MCF 10A (cell line): ENCODE measurements at regions not wholly inside any gene's neighbourhood (a gene's known extent, or its start where the extent isn't known, plus 50 kb on each side); places are given as distances from the start of the nearest gene placed in this dataset.

Experiments
- BruUV-seq: library from RNA; stranded (reverse); fragments of 400-500 nt; replicated peaks from 2 replicates; lab custom pipeline; 2021; lab: Mats Ljungman, UMichigan
- CTCF ChIA-PET: fragments of 300-600 bp; sonication (Branson Sonifier 250); formaldehyde crosslinking; extraction: SDS; loops from one replicate; lab custom pipeline; 2021; ENCODE audit warnings: antibody characterized with exemption, inconsistent platforms; lab: Yijun Ruan, JAX
- POLR2A ChIA-PET: fragments of 300-600, 350-650 bp; sonication (Branson Sonifier 250); formaldehyde crosslinking; extraction: SDS; loops from one replicate; lab custom pipeline; 2020; ENCODE audit warnings: antibody characterized with exemption, inconsistent platforms; lab: Yijun Ruan, JAX
- DNase-seq: peaks from one replicate; pipeline ENCODE4 v3.0.0-alpha.2; 2018; ENCODE audit not compliant: unreplicated experiment
- H3K27ac Mint-ChIP-seq: one replicate; pipeline ENCODE4 v1.8.0; 2022; ENCODE audit warnings: mild to moderate bottlenecking, low read depth, mixed read lengths; ENCODE audit not compliant: unreplicated experiment
- H3K27me3 Mint-ChIP-seq: one replicate; pipeline ENCODE4 v1.8.0; 2022; ENCODE audit warnings: mixed read lengths; ENCODE audit not compliant: insufficient read depth, unreplicated experiment
- H3K36me3 Mint-ChIP-seq: one replicate; pipeline ENCODE4 v1.8.0; 2022; ENCODE audit warnings: mild to moderate bottlenecking, moderate library complexity, mixed read lengths; ENCODE audit not compliant: insufficient read depth, unreplicated experiment
- H3K4me1 Mint-ChIP-seq: one replicate; pipeline ENCODE4 v1.8.0; 2022; ENCODE audit warnings: mixed read lengths; ENCODE audit not compliant: insufficient read depth, unreplicated experiment
- H3K4me3 Mint-ChIP-seq: one replicate; pipeline ENCODE4 v1.8.0; 2022; ENCODE audit warnings: mild to moderate bottlenecking, moderate library complexity, mixed read lengths; ENCODE audit not compliant: unreplicated experiment
- H3K9me3 Mint-ChIP-seq: one replicate; pipeline ENCODE4 v1.8.0; 2022; ENCODE audit warnings: mixed read lengths; ENCODE audit not compliant: unreplicated experiment
- intact Hi-C: fragments of 100-400 bp; cut with micrococcal nuclease; formaldehyde crosslinking; loops from 2 replicates; pipeline ENCODE4 v1.14.1; 2022
- TF ChIP-seq, protein P1 (sequence below): fragments of 200-600 bp; IDR thresholded peaks from one replicate; pipeline ENCODE4 v1.8.0; 2022; ENCODE audit warnings: antibody characterized with exemption, mild to moderate bottlenecking; ENCODE audit not compliant: unreplicated experiment

DNA sequence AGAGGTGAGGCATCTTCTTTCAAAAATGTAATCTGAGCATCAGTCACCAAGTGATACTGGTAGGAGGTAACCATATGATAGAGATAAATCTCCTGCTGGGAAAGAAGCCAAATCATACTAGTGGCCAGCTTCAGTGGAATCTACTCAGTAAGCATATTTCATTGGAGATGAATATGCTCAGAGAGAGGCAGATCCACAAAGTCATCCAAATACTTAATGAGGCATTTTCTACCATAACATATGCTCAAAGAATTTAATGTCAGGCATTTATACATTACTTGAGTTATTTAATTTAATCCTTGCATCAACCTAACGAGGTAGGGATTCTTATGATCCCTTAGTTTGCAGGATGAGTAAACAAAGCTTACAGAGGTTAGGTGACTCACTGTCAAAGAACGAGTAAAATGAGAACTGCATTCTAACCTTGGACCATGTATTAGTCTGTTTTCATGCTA lies 50.9 kb upstream of the DMRTA1 start:
- DNase-seq = peak; percentile 39
- intact Hi-C loops = no loop called here

More for the DNA sequence above, 50.9 kb upstream of the DMRTA1 start:
- Mint-ChIP-seq H3K4me1 (peaks cover 7% of the 10 kb centered on the region), H3K27me3 (no peaks in the 10 kb centered on the region), H3K27ac (no peak overlapping the region), H3K4me3 (no peak overlapping the region), H3K36me3 (no peaks in the 10 kb centered on the region), H3K9me3 (no peaks in the 10 kb centered on the region)
- TF ChIP-seq, protein P1, sequence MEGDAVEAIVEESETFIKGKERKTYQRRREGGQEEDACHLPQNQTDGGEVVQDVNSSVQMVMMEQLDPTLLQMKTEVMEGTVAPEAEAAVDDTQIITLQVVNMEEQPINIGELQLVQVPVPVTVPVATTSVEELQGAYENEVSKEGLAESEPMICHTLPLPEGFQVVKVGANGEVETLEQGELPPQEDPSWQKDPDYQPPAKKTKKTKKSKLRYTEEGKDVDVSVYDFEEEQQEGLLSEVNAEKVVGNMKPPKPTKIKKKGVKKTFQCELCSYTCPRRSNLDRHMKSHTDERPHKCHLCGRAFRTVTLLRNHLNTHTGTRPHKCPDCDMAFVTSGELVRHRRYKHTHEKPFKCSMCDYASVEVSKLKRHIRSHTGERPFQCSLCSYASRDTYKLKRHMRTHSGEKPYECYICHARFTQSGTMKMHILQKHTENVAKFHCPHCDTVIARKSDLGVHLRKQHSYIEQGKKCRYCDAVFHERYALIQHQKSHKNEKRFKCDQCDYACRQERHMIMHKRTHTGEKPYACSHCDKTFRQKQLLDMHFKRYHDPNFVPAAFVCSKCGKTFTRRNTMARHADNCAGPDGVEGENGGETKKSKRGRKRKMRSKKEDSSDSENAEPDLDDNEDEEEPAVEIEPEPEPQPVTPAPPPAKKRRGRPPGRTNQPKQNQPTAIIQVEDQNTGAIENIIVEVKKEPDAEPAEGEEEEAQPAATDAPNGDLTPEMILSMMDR = no peak
- ChIA-PET POLR2A (no interaction called here), CTCF (no interaction called here)
- no TSS peak for BruUV-seq
